GM12875 (cell line): ENCODE measurements at regions not wholly inside any gene's neighbourhood (a gene's known extent, or its start where the extent isn't known, plus 50 kb on each side); places are given as distances from the start of the nearest gene placed in this dataset.

Source experiments
- H3K4me3 ChIP-seq: one replicate; pipeline ENCODE4 v1.5.1; 2011; ENCODE audit warnings: low read depth, low read length, control low read depth
- TF ChIP-seq, protein P1 (sequence below): IDR thresholded peaks from 2 replicates; pipeline ENCODE4 v1.5.1; 2011; ENCODE audit warnings: low read depth, mild to moderate bottlenecking, control low read depth, inconsistent platforms, low read length, moderate library complexity, borderline replicate concordance; ENCODE audit not compliant: insufficient read depth

DNA sequence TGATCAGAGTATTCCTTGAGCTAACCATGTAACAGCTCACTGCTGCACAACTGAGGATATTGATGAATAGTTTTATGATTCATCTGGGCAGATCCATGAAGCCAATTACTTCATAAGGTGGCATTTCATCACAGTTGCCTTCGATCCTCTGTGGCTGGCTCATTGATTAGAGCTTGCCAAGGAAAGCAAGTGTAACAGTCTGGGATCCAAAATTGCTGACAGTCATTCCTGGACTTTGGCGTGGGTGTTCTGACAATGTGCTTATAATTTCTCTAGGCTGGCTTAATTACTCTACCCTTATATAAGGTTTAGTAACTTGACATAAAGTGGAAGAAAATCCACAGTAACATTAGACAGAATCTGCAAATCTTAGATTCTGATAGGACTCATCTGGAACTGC is 551.3 kb upstream of the CDH4 start:
- TF ChIP-seq, protein P1, sequence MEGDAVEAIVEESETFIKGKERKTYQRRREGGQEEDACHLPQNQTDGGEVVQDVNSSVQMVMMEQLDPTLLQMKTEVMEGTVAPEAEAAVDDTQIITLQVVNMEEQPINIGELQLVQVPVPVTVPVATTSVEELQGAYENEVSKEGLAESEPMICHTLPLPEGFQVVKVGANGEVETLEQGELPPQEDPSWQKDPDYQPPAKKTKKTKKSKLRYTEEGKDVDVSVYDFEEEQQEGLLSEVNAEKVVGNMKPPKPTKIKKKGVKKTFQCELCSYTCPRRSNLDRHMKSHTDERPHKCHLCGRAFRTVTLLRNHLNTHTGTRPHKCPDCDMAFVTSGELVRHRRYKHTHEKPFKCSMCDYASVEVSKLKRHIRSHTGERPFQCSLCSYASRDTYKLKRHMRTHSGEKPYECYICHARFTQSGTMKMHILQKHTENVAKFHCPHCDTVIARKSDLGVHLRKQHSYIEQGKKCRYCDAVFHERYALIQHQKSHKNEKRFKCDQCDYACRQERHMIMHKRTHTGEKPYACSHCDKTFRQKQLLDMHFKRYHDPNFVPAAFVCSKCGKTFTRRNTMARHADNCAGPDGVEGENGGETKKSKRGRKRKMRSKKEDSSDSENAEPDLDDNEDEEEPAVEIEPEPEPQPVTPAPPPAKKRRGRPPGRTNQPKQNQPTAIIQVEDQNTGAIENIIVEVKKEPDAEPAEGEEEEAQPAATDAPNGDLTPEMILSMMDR = no peak
- no peak overlapping the region for H3K4me3 ChIP-seq

DNA sequence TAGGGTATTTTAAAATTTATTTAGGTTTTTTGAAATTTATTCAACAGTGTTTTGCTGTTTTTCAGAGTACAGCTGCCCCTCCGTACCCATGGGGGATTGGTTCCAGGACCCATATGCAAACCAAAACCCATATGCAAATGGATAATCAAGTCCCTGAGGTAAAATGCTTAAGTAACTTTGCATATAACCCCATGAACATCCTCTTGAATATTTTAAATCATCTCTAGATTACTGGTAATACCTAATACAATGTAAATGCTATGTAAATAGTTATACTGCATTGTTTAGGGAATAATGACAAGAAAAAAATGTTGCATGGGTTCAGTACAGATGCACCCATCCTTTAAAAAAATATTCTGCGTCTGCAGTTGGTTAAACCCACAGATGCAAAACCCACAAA is 547.9 kb upstream of the CDH4 start:
- H3K4me3 ChIP-seq = no peak overlapping the region
- TF ChIP-seq, protein P1 = no peak

DNA sequence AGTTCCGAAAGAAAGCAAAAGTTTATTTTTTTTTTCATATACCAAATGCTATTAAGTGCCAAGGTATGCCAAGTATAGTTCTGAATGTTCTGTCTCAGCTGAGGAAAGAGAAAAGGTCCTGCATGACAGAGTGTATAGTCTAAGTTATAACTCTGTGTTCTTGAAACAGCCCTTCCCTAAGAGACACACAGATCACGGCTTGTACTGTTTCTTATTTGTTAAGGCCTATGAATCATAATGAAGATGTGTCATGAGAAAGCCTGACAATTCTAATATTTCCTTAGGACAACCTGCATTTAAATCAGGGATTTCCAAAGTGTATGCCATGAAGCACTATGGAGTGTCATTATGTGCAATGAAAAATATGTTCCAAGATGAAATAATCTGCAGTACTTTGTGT is 538.7 kb upstream of the CDH4 start:
- no peak overlapping the region for H3K4me3 ChIP-seq

DNA sequence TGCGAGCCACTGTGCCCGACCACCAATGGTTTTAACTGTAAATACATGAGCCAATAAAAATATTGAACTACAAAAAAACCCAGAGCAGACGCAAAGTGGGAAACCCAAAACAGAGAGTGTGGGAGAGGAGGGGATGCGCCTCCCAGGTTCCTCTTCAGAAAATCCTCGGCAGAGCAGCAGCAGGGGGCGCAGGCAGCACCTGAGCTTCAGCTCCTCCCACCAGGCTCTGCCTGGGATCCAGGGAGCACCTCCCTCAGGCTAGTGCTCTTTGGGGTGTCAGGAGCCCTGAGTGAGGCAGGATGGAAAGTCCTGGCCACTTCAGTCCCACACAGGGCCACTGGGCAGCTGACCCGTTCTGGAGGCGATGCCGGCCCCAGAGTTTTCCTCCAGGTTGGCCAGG is 536.9 kb upstream of the CDH4 start:
- TF ChIP-seq, protein P1 = no peak
- H3K4me3 ChIP-seq = no peak overlapping the region

More for the DNA sequence above, 538.7 kb upstream of the CDH4 start:
- TF ChIP-seq, protein P1 = no peak

DNA sequence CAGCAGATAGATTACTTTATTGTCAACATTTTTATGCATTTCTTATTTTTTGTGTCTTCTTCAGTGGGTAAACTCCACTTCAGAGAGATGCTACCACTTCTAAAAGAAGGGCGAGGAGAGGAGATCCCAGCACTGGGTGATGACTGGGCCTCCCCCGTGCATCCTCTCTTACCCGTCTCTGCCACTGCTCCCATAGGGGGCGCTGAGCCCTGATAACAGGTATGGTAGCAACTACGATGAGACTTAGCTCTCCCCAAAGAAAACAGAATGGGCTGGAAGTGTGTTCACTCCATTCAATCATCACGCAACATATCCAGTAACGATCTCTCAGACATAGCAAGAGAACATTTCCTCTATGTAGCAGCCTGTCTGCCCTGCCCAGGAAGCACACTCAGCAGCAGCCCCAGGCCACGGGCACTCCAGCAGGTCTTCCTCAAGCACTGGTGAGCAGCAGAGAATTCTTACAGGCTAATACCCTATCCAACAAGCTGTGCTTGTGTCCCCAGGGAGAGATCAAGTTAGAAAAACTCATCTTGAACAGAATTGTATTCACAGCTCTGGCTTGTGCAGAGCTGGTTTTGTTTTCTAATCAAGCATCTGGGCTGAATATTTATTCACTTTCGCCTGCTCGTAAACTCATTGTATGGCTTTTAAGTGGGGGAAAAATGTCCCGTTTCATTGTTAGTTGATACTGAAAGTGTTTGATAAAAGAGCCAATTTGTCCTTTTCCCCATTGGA is 533.1 kb upstream of the CDH4 start:
- TF ChIP-seq, protein P1 = no peak
- no peak overlapping the region for H3K4me3 ChIP-seq

GRCh38 chr20:60725311-60725906 is 526.7 kb upstream of the CDH4 start:
- TF ChIP-seq, protein P1 = no peak
- no peak overlapping the region for H3K4me3 ChIP-seq

DNA sequence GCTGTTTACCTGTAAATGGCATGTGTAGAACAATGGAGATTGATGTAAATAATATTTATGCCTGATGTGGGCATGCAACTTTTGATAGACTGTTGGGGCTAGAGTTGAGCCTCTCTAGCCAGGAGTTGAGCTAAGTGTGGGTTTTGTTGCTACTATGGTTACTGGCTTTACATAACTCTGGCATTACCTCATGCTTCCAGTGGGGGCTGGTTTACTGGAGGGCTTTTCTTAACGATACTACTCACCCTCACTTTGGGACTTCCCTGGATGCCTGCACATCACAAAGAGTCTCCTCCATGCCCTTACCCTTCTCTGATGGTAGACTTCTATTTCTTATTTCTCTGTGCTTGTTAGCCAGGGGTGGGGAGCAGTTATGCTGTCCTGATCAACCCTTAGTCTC is 524.6 kb upstream of the CDH4 start:
- H3K4me3 ChIP-seq = no peak overlapping the region
- TF ChIP-seq, protein P1 = no peak
